BLaER1 treated with 17β-estradiol and CSF1 and Interleukin-3, amounts not matched to agents 10 nM and 100 nM (cell line): ENCODE measurements at regions not wholly inside any gene's neighbourhood (a gene's known extent, or its start where the extent isn't known, plus 50 kb on each side); places are given as distances from the start of the nearest gene placed in this dataset.

ENCODE experiments used
- H3K27ac ChIP-seq, 11 experiments: shearing (Covaris generic); formaldehyde crosslinking; 2 replicates each; pipeline ENCODE4 v1.8.1; 2022
- H3K27me3 ChIP-seq, 11 experiments: shearing (Covaris generic); formaldehyde crosslinking; 2 replicates each; pipeline ENCODE4 v1.8.1; 2022
- H3K36me3 ChIP-seq, 11 experiments: shearing (Covaris generic); formaldehyde crosslinking; 2 replicates each; pipeline ENCODE4 v1.8.1; 2022
- H3K4me1 ChIP-seq, 10 experiments: shearing (Covaris generic); formaldehyde crosslinking; 2 replicates each; pipeline ENCODE4 v1.8.1; 2022
- H3K4me2 ChIP-seq, 11 experiments: shearing (Covaris generic); formaldehyde crosslinking; 2 replicates each; pipeline ENCODE4 v1.8.1; 2022
- H3K4me3 ChIP-seq, 10 experiments: shearing (Covaris generic); formaldehyde crosslinking; 2 replicates each; pipeline ENCODE4 v1.8.1; 2022
- H3K9ac ChIP-seq, 11 experiments: shearing (Covaris generic); formaldehyde crosslinking; 2 replicates each; pipeline ENCODE4 v1.8.1; 2022
- H3K9me3 ChIP-seq, 11 experiments: shearing (Covaris generic); formaldehyde crosslinking; replicated peaks in 1 of 11; 2 replicates each; pipeline ENCODE4 v1.8.1; 2022
- H4K20me1 ChIP-seq, 11 experiments: shearing (Covaris generic); formaldehyde crosslinking; 2 replicates each; pipeline ENCODE4 v1.8.1; 2022
- Cebpa-rat ChIP-seq, 11 experiments: shearing (Covaris generic); IDR thresholded peaks; 2 replicates each; pipeline ENCODE4 v1.8.1; 2022

DNA sequence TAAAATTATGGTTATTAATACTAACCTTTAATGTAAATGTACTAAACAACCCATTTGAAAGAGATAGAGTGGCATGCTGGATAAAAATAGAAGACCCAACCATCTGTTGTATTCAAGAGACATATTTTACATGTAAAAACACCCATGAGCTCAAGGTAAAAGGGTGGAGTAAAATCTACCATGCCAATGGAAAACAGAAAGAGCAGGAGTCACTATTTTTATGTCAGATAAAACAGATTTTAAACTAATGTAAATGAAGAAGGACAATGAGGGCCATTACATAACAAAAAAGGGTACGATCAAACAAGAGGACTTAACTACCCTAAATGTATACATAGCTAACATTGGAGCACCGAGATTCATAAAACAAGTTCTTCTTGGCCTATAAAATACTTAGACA lies 66.3 kb downstream of the ITM2A start:
- Histone ChIP-seq H3K27ac (no peak overlapping the region), H3K4me1 (no peaks in the 10 kb centered on the region), H4K20me1 (no peaks in the 10 kb centered on the region; a peak in 1 of 22 replicates), H3K4me2 (no peak overlapping the region), H3K27me3 (peaks cover 70 to 100% (median 97%) of the 10 kb centered on the region in 11 experiments), H3K9ac (no peak overlapping the region), H3K4me3 (no peak overlapping the region), H3K9me3 (peaks cover 0 to 5% (median 0%) of the 10 kb centered on the region in 11 experiments; a peak in 1 of 22 replicates), H3K36me3 (no peaks in the 10 kb centered on the region)
- no peak for TF ChIP-seq Cebpa-rat (IDR thresholded peaks at IDR 0.05)

DNA sequence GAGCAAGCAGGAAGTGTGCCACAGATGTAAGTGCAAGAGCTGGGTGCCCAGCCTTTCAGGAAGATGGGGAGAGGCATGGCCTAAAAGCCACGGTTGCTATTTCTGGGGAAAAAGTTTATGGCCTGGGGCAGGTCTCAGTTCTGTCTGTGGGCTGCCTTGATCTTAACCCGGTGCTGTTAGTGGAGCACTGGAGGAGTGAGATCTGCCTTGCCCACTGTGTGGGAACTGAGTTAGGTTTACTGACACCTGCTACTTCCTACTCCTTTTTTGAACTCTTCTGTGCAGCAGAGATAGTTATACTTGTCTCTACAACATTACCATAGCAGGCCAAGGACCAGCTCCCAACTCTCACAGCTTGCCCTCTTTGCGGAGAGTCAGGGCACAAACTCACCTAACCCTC lies 76.5 kb downstream of the ITM2A start:
- no peak overlapping the region for H3K9ac ChIP-seq
- H3K4me1 ChIP-seq: peaks cover 0 to 18% (median 11%) of the 10 kb centered on the region in 10 experiments; a peak in 11 of 20 replicates
- no peak for TF ChIP-seq Cebpa-rat (IDR thresholded peaks at IDR 0.05)
- no peaks in the 10 kb centered on the region for H3K9me3 ChIP-seq
- no peaks in the 10 kb centered on the region; a peak in 3 of 22 replicates for H4K20me1 ChIP-seq
- peaks cover 85 to 97% (median 95%) of the 10 kb centered on the region in 11 experiments for H3K27me3 ChIP-seq
- no peaks in the 10 kb centered on the region for H3K36me3 ChIP-seq
- H3K4me3 ChIP-seq: no peak overlapping the region
- peak overlapping the region in 4 of 11 experiments; percentile 35 to 56 (median 46); a peak in 6 of 22 replicates for H3K4me2 ChIP-seq
- no peak overlapping the region for H3K27ac ChIP-seq

DNA sequence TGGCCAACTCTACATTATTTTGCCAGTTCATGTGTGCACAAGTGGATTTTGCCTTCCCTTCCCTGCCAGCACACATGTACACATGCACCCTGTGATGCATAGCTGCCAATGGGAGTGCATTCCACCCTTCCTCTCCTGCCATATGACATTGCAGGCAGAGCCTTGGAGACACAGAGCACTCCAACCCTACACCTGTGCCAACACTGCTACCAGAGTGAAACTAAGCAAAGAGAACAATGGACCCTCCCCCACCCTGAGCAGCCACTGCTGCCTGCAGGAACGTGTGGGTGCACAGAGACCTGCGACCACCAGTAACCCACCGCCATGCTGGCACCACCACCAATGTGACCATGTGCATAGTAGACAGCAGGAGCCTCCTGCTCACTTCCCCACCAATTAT lies 78.4 kb downstream of the ITM2A start:
- no peak overlapping the region for H3K4me2 ChIP-seq
- H3K4me3 ChIP-seq: no peak overlapping the region
- no peak overlapping the region for H3K9ac ChIP-seq
- TF ChIP-seq Cebpa-rat (IDR thresholded peaks at IDR 0.05): no peak
- no peaks in the 10 kb centered on the region; a peak in 3 of 22 replicates for H4K20me1 ChIP-seq
- H3K9me3 ChIP-seq: no peaks in the 10 kb centered on the region
- H3K27me3 ChIP-seq: peaks cover 75 to 89% (median 84%) of the 10 kb centered on the region in 11 experiments
- no peaks in the 10 kb centered on the region for H3K36me3 ChIP-seq
- peaks cover 0 to 18% (median 11%) of the 10 kb centered on the region in 10 experiments; a peak in 11 of 20 replicates for H3K4me1 ChIP-seq
- no peak overlapping the region for H3K27ac ChIP-seq

DNA sequence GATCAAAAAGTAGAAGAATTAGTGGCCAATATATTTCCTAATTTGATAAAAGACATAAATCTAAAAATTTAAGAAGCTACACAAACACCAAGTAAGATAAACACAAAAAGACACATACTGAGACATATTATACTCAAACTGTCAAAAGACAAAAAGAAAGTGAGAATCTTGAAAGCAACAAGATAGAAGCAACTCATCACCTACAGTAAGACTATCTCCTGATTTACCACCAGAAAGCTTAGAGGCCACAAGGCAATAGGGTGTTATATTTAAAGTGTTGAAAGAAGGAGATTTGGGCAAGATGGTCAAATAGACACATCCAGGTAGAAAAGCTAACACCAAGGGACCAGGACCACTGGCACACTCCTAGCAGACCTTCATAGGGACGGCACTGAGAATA lies 79.4 kb downstream of the ITM2A start:
- Histone ChIP-seq H3K4me2 (no peak overlapping the region), H3K36me3 (no peaks in the 10 kb centered on the region), H4K20me1 (no peaks in the 10 kb centered on the region; a peak in 3 of 22 replicates), H3K9me3 (peaks cover under 1 to 3% (median 2%) of the 10 kb centered on the region in 11 experiments; a peak in 12 of 22 replicates), H3K27me3 (peaks cover 66 to 88% (median 80%) of the 10 kb centered on the region in 11 experiments), H3K27ac (no peak overlapping the region), H3K4me1 (peaks cover 0 to 18% (median 11%) of the 10 kb centered on the region in 10 experiments; a peak in 11 of 20 replicates), H3K4me3 (no peak overlapping the region), H3K9ac (no peak overlapping the region)
- TF ChIP-seq Cebpa-rat (IDR thresholded peaks at IDR 0.05): no peak

DNA sequence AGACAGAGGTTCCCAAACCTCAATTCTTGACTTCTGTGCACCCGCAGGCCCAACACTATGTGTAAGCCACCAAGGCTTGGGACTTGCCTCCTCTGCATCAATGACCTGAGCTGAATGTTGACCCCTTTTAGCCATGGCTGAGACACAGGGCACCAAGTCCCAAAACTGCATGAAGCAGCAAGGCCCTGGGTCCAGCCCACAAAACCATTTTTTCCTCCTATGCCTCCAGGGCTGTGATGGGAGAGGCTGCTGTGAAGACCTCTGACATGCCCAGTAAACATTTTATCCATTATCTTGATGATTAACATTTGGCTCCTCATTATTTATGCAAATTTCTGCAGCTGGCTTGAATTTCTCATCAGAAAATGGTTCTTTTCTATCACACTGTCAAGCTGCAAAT lies 85.4 kb downstream of the ITM2A start:
- Histone ChIP-seq H3K4me3 (no peak overlapping the region), H3K9me3 (peaks cover 25 to 42% (median 32%) of the 10 kb centered on the region in 11 experiments), H3K27ac (no peak overlapping the region), H3K9ac (no peak overlapping the region), H3K4me1 (no peaks in the 10 kb centered on the region), H3K27me3 (peaks cover 14 to 61% (median 47%) of the 10 kb centered on the region in 11 experiments), H3K36me3 (no peaks in the 10 kb centered on the region), H3K4me2 (no peak overlapping the region), H4K20me1 (no peaks in the 10 kb centered on the region)
- no peak for TF ChIP-seq Cebpa-rat (IDR thresholded peaks at IDR 0.05)

DNA sequence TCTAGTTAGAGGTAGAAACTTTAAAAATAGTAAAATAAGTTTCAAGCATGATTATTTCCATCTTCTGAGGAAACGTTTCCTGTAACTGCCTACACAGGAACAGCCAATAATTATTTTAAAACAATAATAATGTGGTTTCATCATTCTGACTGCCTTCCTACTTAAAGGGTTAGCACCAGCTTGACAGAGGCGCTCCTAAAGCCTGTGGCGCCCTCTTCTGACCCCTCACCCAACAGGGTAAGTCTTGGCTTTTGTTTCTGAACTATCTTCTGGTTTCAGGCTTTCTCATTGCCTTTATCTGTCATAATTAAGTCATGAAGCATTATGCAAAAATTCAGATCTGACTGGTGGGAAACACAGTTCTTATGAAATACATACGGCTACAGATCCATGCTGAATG lies 96.7 kb downstream of the ITM2A start:
- H3K4me1 ChIP-seq: peaks cover 0 to 25% (median 8%) of the 10 kb centered on the region in 10 experiments; a peak in 8 of 20 replicates
- no peaks in the 10 kb centered on the region for H4K20me1 ChIP-seq
- H3K27ac ChIP-seq: peak overlapping the region in 6 of 11 experiments; percentile 30 to 75 (median 50); a peak in 12 of 22 replicates
- peaks cover 70 to 90% (median 81%) of the 10 kb centered on the region in 11 experiments for H3K27me3 ChIP-seq
- no peak for TF ChIP-seq Cebpa-rat (IDR thresholded peaks at IDR 0.05)
- no peaks in the 10 kb centered on the region for H3K36me3 ChIP-seq
- no peak overlapping the region; a peak in 2 of 22 replicates for H3K9ac ChIP-seq
- H3K4me3 ChIP-seq: no peak overlapping the region
- peak overlapping the region in 5 of 11 experiments; percentile 11 to 22 (median 16); a peak in 6 of 22 replicates for H3K4me2 ChIP-seq
- peaks cover 0 to 1% (median 0%) of the 10 kb centered on the region in 11 experiments; a peak in 2 of 22 replicates for H3K9me3 ChIP-seq

DNA sequence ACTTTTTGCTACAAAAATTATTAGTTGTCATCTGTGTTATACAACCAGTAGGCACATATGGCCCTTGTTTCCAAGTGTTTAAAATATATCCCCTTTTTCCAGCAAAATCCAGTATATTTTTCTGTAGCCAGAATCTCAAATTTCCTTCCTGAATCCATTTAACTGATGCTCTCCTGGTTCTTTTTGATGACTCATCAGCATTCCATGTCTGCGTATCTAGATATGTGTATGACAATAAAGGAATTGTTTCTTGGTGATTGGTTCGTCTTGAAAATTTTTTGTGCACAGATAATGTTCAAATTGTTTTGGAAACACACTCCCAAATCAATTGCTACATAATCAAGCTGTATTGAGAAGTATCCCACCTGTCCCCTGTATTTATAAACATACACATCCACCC lies 98.3 kb downstream of the ITM2A start:
- Histone ChIP-seq H3K4me2 (no peak overlapping the region), H3K4me3 (no peak overlapping the region), H3K9ac (no peak overlapping the region), H3K27ac (peak overlapping the region in 1 of 11 experiments; percentile 75; a peak in 2 of 22 replicates), H4K20me1 (no peaks in the 10 kb centered on the region), H3K27me3 (peaks cover 77 to 90% (median 87%) of the 10 kb centered on the region in 11 experiments), H3K36me3 (no peaks in the 10 kb centered on the region), H3K4me1 (peaks cover 0 to 25% (median 8%) of the 10 kb centered on the region in 10 experiments; a peak in 9 of 20 replicates), H3K9me3 (peaks cover 0 to 9% (median 0%) of the 10 kb centered on the region in 11 experiments; a peak in 3 of 22 replicates)
- TF ChIP-seq Cebpa-rat (IDR thresholded peaks at IDR 0.05): no peak

DNA sequence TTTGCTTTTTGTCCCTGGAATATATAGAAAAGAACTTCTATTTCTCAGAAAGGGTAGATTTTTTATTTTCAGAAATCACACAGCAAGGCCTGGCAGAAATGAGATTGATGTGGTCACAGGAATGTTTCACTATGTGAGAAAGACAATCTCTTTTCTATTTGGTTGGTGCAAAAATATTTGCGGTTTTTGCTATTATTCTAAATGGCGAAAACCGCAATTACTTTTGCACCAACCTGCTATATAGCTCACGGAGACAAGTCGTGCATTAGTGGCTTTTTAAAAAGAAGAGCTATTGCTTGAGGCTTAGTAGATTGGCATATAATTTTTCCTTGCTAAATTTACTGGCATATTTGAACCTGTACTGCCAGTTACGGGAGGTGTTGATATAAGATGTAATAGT lies 100.4 kb downstream of the ITM2A start:
- no peak for TF ChIP-seq Cebpa-rat (IDR thresholded peaks at IDR 0.05)
- peak overlapping the region in 1 of 11 experiments; percentile 34; a peak in 1 of 22 replicates for H3K27ac ChIP-seq
- no peaks in the 10 kb centered on the region for H4K20me1 ChIP-seq
- no peak overlapping the region; a peak in 1 of 22 replicates for H3K4me2 ChIP-seq
- peaks cover 65 to 90% (median 86%) of the 10 kb centered on the region in 11 experiments for H3K27me3 ChIP-seq
- H3K36me3 ChIP-seq: no peaks in the 10 kb centered on the region
- peaks cover 0 to 39% (median 14%) of the 10 kb centered on the region in 10 experiments; a peak in 12 of 20 replicates for H3K4me1 ChIP-seq
- H3K9ac ChIP-seq: no peak overlapping the region
- H3K4me3 ChIP-seq: no peak overlapping the region
- H3K9me3 ChIP-seq: peaks cover 0 to 9% (median 0%) of the 10 kb centered on the region in 11 experiments; a peak in 3 of 22 replicates

DNA sequence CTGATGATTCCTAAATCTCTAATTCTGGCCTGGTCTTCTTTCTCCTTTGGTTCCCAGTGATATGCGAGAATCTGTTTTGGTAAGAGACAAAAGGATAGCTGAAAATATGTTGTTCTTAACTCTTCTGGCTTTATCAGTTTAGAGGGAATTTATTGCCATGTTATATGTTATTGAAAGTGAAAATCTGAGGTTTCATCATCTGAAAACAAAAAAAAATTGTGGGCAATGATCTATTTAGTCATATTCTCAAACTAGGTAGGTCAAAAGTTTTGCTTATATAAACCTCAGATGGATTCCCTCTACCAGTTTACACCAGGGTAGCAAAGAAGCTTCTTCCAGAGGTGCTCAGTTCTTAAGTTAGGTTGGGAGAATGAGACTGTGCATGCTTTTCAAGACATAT lies 103.6 kb downstream of the ITM2A start:
- Histone ChIP-seq H4K20me1 (no peaks in the 10 kb centered on the region), H3K4me3 (no peak overlapping the region), H3K9ac (no peak overlapping the region), H3K27ac (peak overlapping the region in 6 of 11 experiments; percentile 7 to 92 (median 36); a peak in 4 of 22 replicates), H3K4me2 (0 out of 22 replicates have a peak overlapping the region, but pooled peaks of 1 of the 11 experiments have one; percentile 10), H3K36me3 (no peaks in the 10 kb centered on the region), H3K9me3 (peaks cover 0 to 9% (median 0%) of the 10 kb centered on the region in 11 experiments; a peak in 3 of 22 replicates), H3K4me1 (peaks cover 10 to 48% (median 22%) of the 10 kb centered on the region in 10 experiments), H3K27me3 (peaks cover 57 to 90% (median 84%) of the 10 kb centered on the region in 11 experiments)
- TF ChIP-seq Cebpa-rat (IDR thresholded peaks at IDR 0.05): no peak
